Kidney (tissue), 13 donors: ENCODE measurements at regions not wholly inside any gene's neighbourhood (a gene's known extent, or its start where the extent isn't known, plus 50 kb on each side); places are given as distances from the start of the nearest gene placed in this dataset.

Source experiments
- DNase-seq, 5 donors: peaks; one replicate each; pipeline ENCODE4 v3.0.0-alpha.2; 2013 to 2020
- FAIRE-seq: peaks from 2 replicates; lab custom pipeline; 2012; peaks lifted over from hg19 to GRCh38; lab: Jason Lieb, UNC
- H3K27ac ChIP-seq, 2 donors: one replicate each; pipeline ENCODE4 v1.7.0; 2013; ENCODE audit warnings: low read depth in 2 of 2, low read length in 2 of 2, inconsistent platforms in 1 of 2
- H3K27me3 ChIP-seq: one replicate; pipeline ENCODE4 v1.7.1; 2013; ENCODE audit warnings: low read length, inconsistent platforms; ENCODE audit not compliant: control insufficient read depth, insufficient read depth
- H3K36me3 ChIP-seq, 3 donors: one replicate each; pipeline versions ENCODE4 v1.7.0 to v1.7.1; 2013; ENCODE audit warnings: low read length in 3 of 3, control low read depth in 1 of 3, inconsistent platforms in 1 of 3; ENCODE audit not compliant: insufficient read depth in 3 of 3, control insufficient read depth in 2 of 3
- H3K4me1 ChIP-seq, 3 donors: one replicate each; pipeline versions ENCODE4 v1.7.0 to v1.7.1; 2013; ENCODE audit warnings: low read length in 3 of 3, inconsistent platforms in 1 of 3, low read depth in 1 of 3; ENCODE audit not compliant: control insufficient read depth in 2 of 3, insufficient read depth in 2 of 3
- H3K4me3 ChIP-seq, 3 donors: one replicate each; pipeline versions ENCODE4 v1.7.0 to v1.8.1; 2013; ENCODE audit warnings: low read length in 3 of 3, control low read depth in 1 of 3, inconsistent platforms in 1 of 3
- H3K9ac ChIP-seq, 3 donors: one replicate each; pipeline versions ENCODE4 v1.7.0 to v1.7.1; 2013; ENCODE audit warnings: low read length in 3 of 3, control low read depth in 1 of 3, inconsistent platforms in 1 of 3
- H3K9me3 ChIP-seq, 3 donors: one replicate each; pipeline versions ENCODE4 v1.7.0 to v1.7.1; 2013; ENCODE audit warnings: low read length in 3 of 3, control low read depth in 1 of 3, inconsistent platforms in 1 of 3; ENCODE audit not compliant: control insufficient read depth in 2 of 3, insufficient read depth in 1 of 3
- CTCF ChIP-seq: IDR thresholded peaks from 3 replicates; pipeline ENCODE4 v1.5.1; 2012; ENCODE audit warnings: mild to moderate bottlenecking, moderate library complexity, borderline replicate concordance; ENCODE audit not compliant: insufficient read depth; ENCODE audit errors: extremely low read depth
- intact Hi-C: fragments of 100-400 bp; cut with DNase I; formaldehyde crosslinking; loops from one replicate; pipeline ENCODE4 v1.11.1; 2022
- donor health status: control.
- donor health status: control.
- donor health status: control.
- donor health status: control.
- donor health status: control.
- donor health status: DM: yes; HTN: yes; CAD: no.
- donor health status: Normal renal cell carcinoma (clear cell type).

- Histone ChIP-seq H3K4me3 (no peak overlapping the region), H3K9me3 (no peaks in the 10 kb centered on the region), H3K27me3 (no peaks in the 10 kb centered on the region), H3K4me1 (no peaks in the 10 kb centered on the region), H3K27ac (no peak overlapping the region), H3K36me3 (no peaks in the 10 kb centered on the region), H3K9ac (no peak overlapping the region)
- FAIRE-seq (no peak), DNase-seq (no peak)
- TF ChIP-seq CTCF = no peak
- intact Hi-C loops = no loop called here
These were observed 344.1 kb upstream of the MARCKS start for GRCh38 chr6:113513086-113513485.

GRCh38 chr6:113522376-113522775, 334.8 kb upstream of the MARCKS start:
- no peaks in the 10 kb centered on the region for H3K36me3 ChIP-seq
- H3K9ac ChIP-seq = no peak overlapping the region
- no peak for FAIRE-seq
- H3K9me3 ChIP-seq = no peaks in the 10 kb centered on the region
- no peak for DNase-seq
- H3K4me1 ChIP-seq = no peaks in the 10 kb centered on the region
- no peaks in the 10 kb centered on the region for H3K27me3 ChIP-seq
- no peak overlapping the region for H3K4me3 ChIP-seq
- TF ChIP-seq CTCF = no peak
- no peak overlapping the region for H3K27ac ChIP-seq
- intact Hi-C loops = no loop called here

- no peak overlapping the region for H3K4me3 ChIP-seq
- H3K4me1 ChIP-seq = no peaks in the 10 kb centered on the region
- no peak for TF ChIP-seq CTCF
- H3K9ac ChIP-seq = no peak overlapping the region
- DNase-seq (no peak), FAIRE-seq (no peak)
- no peaks in the 10 kb centered on the region for H3K9me3 ChIP-seq
- H3K27ac ChIP-seq = no peak overlapping the region
- no peaks in the 10 kb centered on the region for H3K27me3 ChIP-seq
- H3K36me3 ChIP-seq = no peaks in the 10 kb centered on the region
- intact Hi-C loops = no loop called here
These were observed 332.3 kb upstream of the MARCKS start for GRCh38 chr6:113524826-113525225.

- Histone ChIP-seq H3K4me1 (no peaks in the 10 kb centered on the region), H3K4me3 (no peak overlapping the region), H3K9me3 (no peaks in the 10 kb centered on the region), H3K27ac (no peak overlapping the region), H3K27me3 (no peaks in the 10 kb centered on the region), H3K9ac (no peak overlapping the region), H3K36me3 (no peaks in the 10 kb centered on the region)
- intact Hi-C loops = no loop called here
- FAIRE-seq (no peak), DNase-seq (no peak)
- TF ChIP-seq CTCF = no peak
These were observed 330.6 kb upstream of the MARCKS start for GRCh38 chr6:113526553-113526952.
